Dendritic cell treated with granulocyte-macrophage colony-stimulating factor and Interleukin-4, amounts not matched to agents 40 ng/mL and 50 ng/mL, for 4 days (primary cell): ENCODE measurements at regions not wholly inside any gene's neighbourhood (a gene's known extent, or its start where the extent isn't known, plus 50 kb on each side); places are given as distances from the start of the nearest gene placed in this dataset.
"Not testable (repeated sequence)": the region's sequence is repeated elsewhere in the genome, so short reads cannot be mapped to it uniquely, and the experiment has no call there.

ENCODE experiments used
- H3K27ac Mint-ChIP-seq: one replicate; pipeline ENCODE4 v1.8.0; 2022; ENCODE audit warnings: mild to moderate bottlenecking, mixed read lengths
- H3K27me3 Mint-ChIP-seq: one replicate; pipeline ENCODE4 v1.8.0; 2022; ENCODE audit warnings: mild to moderate bottlenecking, mixed read lengths
- H3K36me3 Mint-ChIP-seq: one replicate; pipeline ENCODE4 v1.8.0; 2022; ENCODE audit warnings: low read depth, mixed read lengths
- H3K4me1 Mint-ChIP-seq: one replicate; pipeline ENCODE4 v1.8.0; 2022; ENCODE audit warnings: low read depth, mixed read lengths
- H3K4me3 Mint-ChIP-seq: one replicate; pipeline ENCODE4 v1.8.0; 2022; ENCODE audit warnings: mild to moderate bottlenecking, moderate library complexity, mixed read lengths
- H3K9me3 Mint-ChIP-seq: one replicate; pipeline ENCODE4 v1.8.0; 2022; ENCODE audit warnings: mixed read lengths
- intact Hi-C: fragments of 100-400 bp; cut with micrococcal nuclease; formaldehyde crosslinking; loops from one replicate; pipeline ENCODE4 v1.15.0; 2022

DNA sequence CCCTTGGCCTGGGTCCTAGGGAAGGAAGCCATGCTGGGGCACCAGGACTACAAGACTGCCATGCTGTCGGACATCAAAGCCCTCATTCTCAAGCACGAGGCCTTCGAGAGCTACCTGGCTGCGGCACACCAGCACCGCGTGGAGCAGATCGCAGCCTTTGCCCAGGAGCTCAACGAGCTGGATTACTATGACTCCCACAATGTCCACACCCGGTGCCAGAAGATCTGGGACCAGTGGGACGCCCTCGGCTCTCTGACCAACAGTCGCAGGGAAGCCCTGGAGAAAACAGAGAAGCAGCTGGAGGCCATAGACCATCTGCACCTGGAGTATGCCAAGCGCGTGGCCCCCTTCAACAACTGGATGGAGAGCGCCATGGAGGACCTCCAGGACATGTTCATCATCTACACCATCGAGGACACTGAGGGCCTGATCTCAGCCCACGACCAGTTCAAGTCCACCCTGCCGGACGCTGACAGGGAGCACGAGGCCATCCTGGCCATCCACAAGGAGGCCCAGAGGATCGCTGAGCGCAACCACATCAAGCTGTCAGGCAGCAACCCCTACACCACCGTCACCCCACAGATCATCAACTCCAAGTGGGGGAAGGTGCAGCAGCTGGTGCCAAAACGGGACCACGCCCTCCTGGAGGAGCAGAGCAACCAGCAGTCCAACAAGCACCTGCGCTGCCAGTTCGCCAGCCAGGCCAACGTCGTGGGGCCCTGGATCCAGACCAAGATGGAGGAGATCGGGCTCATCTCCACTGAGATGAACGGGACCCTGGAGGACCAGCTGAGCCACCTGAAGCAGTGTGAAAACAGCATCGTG is 487.0 kb downstream of the TRAM1L1 start:
- Mint-ChIP-seq H3K27me3 (no peaks in the 10 kb centered on the region), H3K36me3 (no peaks in the 10 kb centered on the region), H3K27ac (no peak overlapping the region), H3K4me1 (no peaks in the 10 kb centered on the region), H3K4me3 (no peak overlapping the region), H3K9me3 (peaks cover 35% of the 10 kb centered on the region)
- intact Hi-C loops: no loop called here

DNA sequence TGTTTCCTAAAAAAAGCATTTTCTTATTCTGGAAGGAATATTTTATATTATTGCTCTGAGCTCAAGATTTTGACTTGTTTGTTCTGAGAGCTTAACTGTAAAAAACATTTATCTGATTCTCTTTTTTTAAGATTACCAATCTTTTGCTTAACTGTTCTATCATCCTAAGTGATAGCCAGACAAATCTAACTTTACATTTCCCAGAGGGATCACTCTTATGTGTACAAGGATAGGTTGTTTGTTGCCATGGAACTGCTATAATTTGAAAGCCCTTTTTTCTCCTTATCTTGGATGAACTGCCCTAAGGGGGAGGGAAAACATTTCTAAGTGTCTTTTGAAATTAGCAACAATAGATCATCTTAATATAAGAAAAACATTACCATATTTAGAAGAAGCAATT is 494.7 kb downstream of the TRAM1L1 start:
- no peaks in the 10 kb centered on the region for H3K27me3 Mint-ChIP-seq
- intact Hi-C loops: no loop called here
- no peaks in the 10 kb centered on the region for H3K36me3 Mint-ChIP-seq
- no peak overlapping the region for H3K4me3 Mint-ChIP-seq
- no peak overlapping the region for H3K27ac Mint-ChIP-seq
- H3K4me1 Mint-ChIP-seq: no peaks in the 10 kb centered on the region
- peaks cover 9% of the 10 kb centered on the region for H3K9me3 Mint-ChIP-seq

DNA sequence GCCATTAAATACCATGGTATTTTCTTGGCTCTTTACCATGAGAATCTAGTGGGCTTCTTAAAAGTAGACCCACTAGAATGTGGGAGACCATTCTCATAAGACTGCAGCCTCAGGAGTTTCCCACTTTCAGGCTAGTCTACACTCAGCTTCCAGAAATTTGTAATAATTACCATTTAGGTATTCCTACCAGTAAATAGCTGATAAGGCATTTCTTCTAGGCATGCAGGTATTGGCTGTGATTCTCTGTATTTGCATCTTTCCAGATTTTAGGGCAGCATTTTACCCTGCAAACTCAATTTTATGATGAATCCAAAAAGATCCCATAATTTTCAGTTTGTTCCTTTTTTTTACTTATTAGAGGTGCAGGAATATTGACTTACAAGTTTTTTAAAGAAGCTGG is 496.6 kb downstream of the TRAM1L1 start:
- intact Hi-C loops: no loop called here
- H3K4me3 Mint-ChIP-seq: no peak overlapping the region
- H3K4me1 Mint-ChIP-seq: no peaks in the 10 kb centered on the region
- no peak overlapping the region for H3K27ac Mint-ChIP-seq
- no peaks in the 10 kb centered on the region for H3K36me3 Mint-ChIP-seq
- peaks cover 7% of the 10 kb centered on the region for H3K9me3 Mint-ChIP-seq
- H3K27me3 Mint-ChIP-seq: no peaks in the 10 kb centered on the region

DNA sequence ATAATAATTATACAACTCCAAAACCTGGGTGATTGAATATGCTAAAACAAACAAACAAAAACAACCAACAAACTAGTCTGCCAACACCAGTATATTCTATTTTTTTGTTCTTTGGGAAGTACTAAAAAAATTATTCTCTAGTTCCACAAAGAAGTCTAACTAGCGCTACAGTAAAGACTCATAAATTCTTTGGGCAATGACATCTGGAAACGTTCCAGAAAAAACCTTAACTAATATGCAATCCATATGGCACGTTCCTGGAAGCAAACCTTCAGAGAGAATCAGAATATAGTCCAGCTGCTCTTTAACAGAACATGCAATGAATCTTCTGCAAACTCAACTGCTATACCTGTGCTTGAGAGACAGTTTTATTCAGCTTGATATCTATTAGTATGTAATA is 500.1 kb downstream of the TRAM1L1 start:
- Mint-ChIP-seq H3K27ac (no peak overlapping the region), H3K4me3 (no peak overlapping the region), H3K36me3 (no peaks in the 10 kb centered on the region), H3K9me3 (no peaks in the 10 kb centered on the region), H3K27me3 (no peaks in the 10 kb centered on the region), H3K4me1 (no peaks in the 10 kb centered on the region)
- intact Hi-C loops: no loop called here

DNA sequence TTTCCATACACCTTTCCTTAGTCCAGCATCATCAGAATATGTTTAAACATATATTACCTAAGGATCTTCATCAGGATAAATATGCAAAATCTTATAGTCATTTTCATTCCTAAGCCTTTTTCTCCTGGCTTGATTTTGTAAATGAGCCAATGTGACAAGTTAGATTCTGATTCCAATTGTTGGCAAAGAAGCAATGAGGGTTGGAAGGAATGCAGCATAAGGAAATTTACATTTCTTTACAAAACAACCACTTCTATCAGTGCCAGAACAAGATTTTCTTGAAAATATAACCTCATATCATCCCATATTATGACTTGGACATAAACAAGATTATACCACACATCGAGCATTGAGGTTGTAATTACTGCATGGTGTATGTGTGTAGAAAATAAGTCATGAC is 508.1 kb downstream of the TRAM1L1 start:
- H3K4me1 Mint-ChIP-seq: no peaks in the 10 kb centered on the region
- H3K9me3 Mint-ChIP-seq: peaks cover 19% of the 10 kb centered on the region
- no peak overlapping the region for H3K4me3 Mint-ChIP-seq
- intact Hi-C loops: no loop called here
- H3K27ac Mint-ChIP-seq: no peak overlapping the region
- H3K27me3 Mint-ChIP-seq: no peaks in the 10 kb centered on the region
- no peaks in the 10 kb centered on the region for H3K36me3 Mint-ChIP-seq

GRCh38 chr4:116573540-116573939 is 511.8 kb downstream of the TRAM1L1 start:
- peaks cover 37% of the 10 kb centered on the region for H3K9me3 Mint-ChIP-seq
- H3K27ac Mint-ChIP-seq: no peak overlapping the region
- H3K4me3 Mint-ChIP-seq: no peak overlapping the region
- H3K4me1 Mint-ChIP-seq: no peaks in the 10 kb centered on the region
- no peaks in the 10 kb centered on the region for H3K27me3 Mint-ChIP-seq
- intact Hi-C loops: no loop called here
- H3K36me3 Mint-ChIP-seq: no peaks in the 10 kb centered on the region

DNA sequence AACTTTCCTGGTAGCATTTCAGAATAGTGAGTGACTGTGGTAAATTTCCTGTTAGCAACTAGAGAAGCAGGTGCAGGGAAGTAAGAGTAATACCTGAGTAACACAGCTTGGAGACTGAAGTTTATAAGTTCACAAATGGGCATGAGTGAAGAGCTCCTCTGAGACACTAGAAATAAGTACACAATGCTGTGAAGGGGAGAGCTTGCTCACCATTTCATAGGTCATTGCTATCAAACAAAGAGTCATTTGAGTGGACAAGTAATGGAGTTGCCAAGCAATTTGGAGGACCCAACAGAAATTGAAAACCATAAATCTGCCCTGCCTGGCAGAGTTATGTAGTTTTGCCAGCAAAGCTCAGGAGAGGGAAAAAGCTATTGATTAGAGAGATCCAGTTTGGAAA is 523.6 kb downstream of the TRAM1L1 start:
- no peak overlapping the region for H3K27ac Mint-ChIP-seq
- intact Hi-C loops: no loop called here
- no peaks in the 10 kb centered on the region for H3K36me3 Mint-ChIP-seq
- H3K9me3 Mint-ChIP-seq: peaks cover 54% of the 10 kb centered on the region
- no peaks in the 10 kb centered on the region for H3K4me1 Mint-ChIP-seq
- no peaks in the 10 kb centered on the region for H3K27me3 Mint-ChIP-seq
- no peak overlapping the region for H3K4me3 Mint-ChIP-seq

DNA sequence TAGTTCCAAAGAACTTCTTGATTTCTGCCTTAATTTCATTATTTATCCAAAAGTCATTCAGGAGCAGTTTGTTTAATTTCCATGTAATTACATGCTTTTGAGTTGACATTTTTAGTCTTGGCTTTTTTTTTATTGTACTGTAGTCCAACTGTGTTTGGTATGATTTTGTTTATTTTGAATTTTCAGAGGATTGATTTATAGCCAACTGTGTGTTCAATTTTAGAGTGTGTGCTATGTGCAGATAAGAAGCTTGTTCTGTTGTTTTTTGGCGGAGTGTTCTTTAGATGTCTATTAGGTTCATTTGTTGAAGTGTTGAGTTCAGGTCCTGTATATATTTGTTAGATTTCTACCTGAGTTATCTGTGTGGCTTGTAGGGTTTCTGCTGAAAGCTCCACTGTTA is 533.6 kb downstream of the TRAM1L1 start:
- H3K4me1 Mint-ChIP-seq: no peaks in the 10 kb centered on the region
- intact Hi-C loops: no loop called here
- H3K9me3 Mint-ChIP-seq: peaks cover 26% of the 10 kb centered on the region
- H3K27ac Mint-ChIP-seq: no peak overlapping the region
- no peak overlapping the region for H3K4me3 Mint-ChIP-seq
- H3K27me3 Mint-ChIP-seq: no peaks in the 10 kb centered on the region
- H3K36me3 Mint-ChIP-seq: no peaks in the 10 kb centered on the region

DNA sequence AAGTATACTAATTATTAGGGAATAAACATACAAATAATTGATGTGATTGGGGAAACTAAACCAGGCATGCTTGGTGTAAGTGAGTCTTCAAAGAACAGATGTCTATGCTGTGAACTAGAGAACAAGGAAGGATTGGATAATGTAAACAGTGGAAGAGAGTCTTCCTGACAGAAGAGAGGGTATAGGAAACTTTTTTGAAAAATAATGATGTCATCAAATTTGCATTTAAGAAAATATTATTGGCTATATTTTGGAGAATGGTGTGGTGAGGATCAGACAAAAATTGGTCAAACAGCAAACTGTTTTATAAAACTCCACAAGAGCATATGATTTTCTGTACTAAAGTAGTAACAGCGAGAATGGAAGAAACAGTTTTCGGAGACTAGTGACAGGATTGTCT is 537.7 kb downstream of the TRAM1L1 start:
- Mint-ChIP-seq H3K27me3 (no peaks in the 10 kb centered on the region), H3K9me3 (peaks cover 25% of the 10 kb centered on the region), H3K27ac (no peak overlapping the region), H3K4me3 (no peak overlapping the region), H3K4me1 (no peaks in the 10 kb centered on the region), H3K36me3 (no peaks in the 10 kb centered on the region)
- intact Hi-C loops: no loop called here

DNA sequence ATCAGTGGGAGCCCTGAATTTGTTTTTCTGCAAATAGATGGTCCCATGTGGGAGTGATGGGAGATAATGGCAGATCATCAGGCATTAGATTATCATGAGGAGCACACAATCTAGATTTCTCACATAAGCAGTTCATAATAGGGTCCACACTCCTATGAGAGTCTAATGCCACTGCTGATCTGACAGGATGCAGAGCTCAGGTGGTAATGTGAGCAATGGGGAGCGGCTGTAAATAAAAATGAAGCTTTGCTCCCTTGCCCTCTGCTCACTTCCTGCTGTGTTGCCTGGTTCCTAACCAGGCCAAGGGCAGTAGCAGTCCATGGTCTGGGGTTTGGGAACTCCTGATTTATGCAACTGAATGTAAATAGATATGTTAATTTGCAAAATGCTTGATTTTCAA is 538.6 kb downstream of the TRAM1L1 start:
- Mint-ChIP-seq H3K4me1 (no peaks in the 10 kb centered on the region), H3K9me3 (peaks cover 20% of the 10 kb centered on the region), H3K27ac (no peak overlapping the region), H3K36me3 (no peaks in the 10 kb centered on the region), H3K4me3 (no peak overlapping the region), H3K27me3 (no peaks in the 10 kb centered on the region)
- intact Hi-C loops: no loop called here

DNA sequence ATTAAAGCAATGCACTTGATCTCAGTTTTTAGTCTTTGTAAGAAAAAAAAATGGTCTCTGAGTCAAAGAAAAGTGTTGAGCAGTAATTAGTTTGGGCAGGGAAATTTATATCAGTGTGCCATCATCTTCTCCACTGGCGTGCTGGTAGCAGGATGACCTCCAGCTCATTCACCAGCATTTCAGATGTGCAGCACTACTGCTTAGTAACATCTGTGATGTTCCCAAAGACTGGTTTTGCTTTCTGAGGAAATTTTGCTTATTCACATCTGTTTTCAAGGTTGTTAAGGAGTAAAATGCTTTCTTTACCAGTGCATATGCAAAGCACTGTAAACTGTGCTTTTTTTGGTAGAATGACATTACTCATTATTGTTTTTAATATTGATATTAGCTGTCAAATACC is 540.4 kb downstream of the TRAM1L1 start:
- intact Hi-C loops: no loop called here

GRCh38 chr4:116539744-116540143 is 545.6 kb downstream of the TRAM1L1 start:
- Mint-ChIP-seq H3K27me3 (no peaks in the 10 kb centered on the region), H3K9me3 (peaks cover 8% of the 10 kb centered on the region), H3K4me3 (no peak overlapping the region), H3K36me3 (no peaks in the 10 kb centered on the region), H3K4me1 (no peaks in the 10 kb centered on the region), H3K27ac (no peak overlapping the region)
- intact Hi-C loops: no loop called here

More for the DNA sequence above, 540.4 kb downstream of the TRAM1L1 start:
- no peak overlapping the region for H3K27ac Mint-ChIP-seq
- no peaks in the 10 kb centered on the region for H3K36me3 Mint-ChIP-seq
- no peaks in the 10 kb centered on the region for H3K4me1 Mint-ChIP-seq
- no peak overlapping the region for H3K4me3 Mint-ChIP-seq
- H3K9me3 Mint-ChIP-seq: peaks cover 8% of the 10 kb centered on the region
- no peaks in the 10 kb centered on the region for H3K27me3 Mint-ChIP-seq

GRCh38 chr4:116537828-116538227 is 547.5 kb downstream of the TRAM1L1 start:
- H3K36me3 Mint-ChIP-seq: no peaks in the 10 kb centered on the region
- intact Hi-C loops: no loop called here

DNA sequence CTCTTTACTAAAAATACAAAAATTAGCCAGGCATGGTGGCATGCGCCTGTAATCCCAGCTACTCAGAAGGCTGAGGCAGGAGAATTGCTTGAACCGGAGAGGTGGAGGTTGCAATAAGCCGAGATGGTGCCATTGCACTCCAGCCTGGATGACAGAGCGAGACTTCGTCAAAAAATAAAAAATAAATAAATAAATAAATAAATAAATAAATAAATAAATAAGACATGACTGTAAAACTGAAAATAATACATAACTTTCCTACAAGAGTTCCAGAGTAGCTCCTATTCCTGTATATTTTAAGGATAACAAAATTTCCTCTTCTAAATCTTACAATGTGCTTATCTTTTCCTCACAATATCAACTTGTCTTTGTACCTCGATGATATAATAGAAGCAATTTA is 549.4 kb downstream of the TRAM1L1 start:
- H3K4me3 Mint-ChIP-seq, H3K9me3 Mint-ChIP-seq, H3K27me3 Mint-ChIP-seq, H3K27ac Mint-ChIP-seq, H3K36me3 Mint-ChIP-seq, intact Hi-C loops, H3K4me1 Mint-ChIP-seq: not testable (repeated sequence)

More at GRCh38 chr4:116537828-116538227, 547.5 kb downstream of the TRAM1L1 start:
- H3K4me3 Mint-ChIP-seq: no peak overlapping the region
- no peaks in the 10 kb centered on the region for H3K27me3 Mint-ChIP-seq
- H3K4me1 Mint-ChIP-seq: no peaks in the 10 kb centered on the region
- H3K27ac Mint-ChIP-seq: no peak overlapping the region
- no peaks in the 10 kb centered on the region for H3K9me3 Mint-ChIP-seq

DNA sequence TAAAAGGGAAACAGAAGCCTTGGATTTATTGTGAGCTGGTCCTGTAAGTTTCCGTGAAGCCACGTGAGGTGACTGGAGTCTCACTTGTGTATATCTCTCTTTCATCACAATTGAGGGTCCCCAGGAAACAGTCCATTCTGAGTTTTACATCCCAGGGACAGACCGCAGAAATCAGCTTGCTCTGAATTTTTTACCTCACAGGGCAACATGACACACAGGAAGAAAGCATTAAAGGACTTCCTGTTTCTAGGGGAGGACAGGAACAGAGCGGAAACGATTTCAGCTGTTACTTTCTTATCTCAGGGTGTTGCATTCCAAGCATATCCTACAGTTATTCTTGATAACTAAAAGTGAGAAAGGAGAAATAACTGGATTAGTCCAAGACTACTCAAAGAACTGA is 553.5 kb downstream of the TRAM1L1 start:
- no peak overlapping the region for H3K4me3 Mint-ChIP-seq

More for the DNA sequence above, 553.5 kb downstream of the TRAM1L1 start:
- no peaks in the 10 kb centered on the region for H3K36me3 Mint-ChIP-seq
- H3K4me1 Mint-ChIP-seq: no peaks in the 10 kb centered on the region
- no peaks in the 10 kb centered on the region for H3K27me3 Mint-ChIP-seq
- no peak overlapping the region for H3K27ac Mint-ChIP-seq
- intact Hi-C loops: no loop called here
- no peaks in the 10 kb centered on the region for H3K9me3 Mint-ChIP-seq
